Kasumi-1 (cell line): ENCODE measurements at regions not wholly inside any gene's neighbourhood (a gene's known extent, or its start where the extent isn't known, plus 50 kb on each side); places are given as distances from the start of the nearest gene placed in this dataset.
"Not testable (repeated sequence)": the region's sequence is repeated elsewhere in the genome, so short reads cannot be mapped to it uniquely, and the experiment has no call there.

ENCODE experiments used
- DNase-seq, 2 experiments: peaks; one replicate each; lab custom pipeline; 2025; lab: John Stamatoyannopoulos, UW

DNA sequence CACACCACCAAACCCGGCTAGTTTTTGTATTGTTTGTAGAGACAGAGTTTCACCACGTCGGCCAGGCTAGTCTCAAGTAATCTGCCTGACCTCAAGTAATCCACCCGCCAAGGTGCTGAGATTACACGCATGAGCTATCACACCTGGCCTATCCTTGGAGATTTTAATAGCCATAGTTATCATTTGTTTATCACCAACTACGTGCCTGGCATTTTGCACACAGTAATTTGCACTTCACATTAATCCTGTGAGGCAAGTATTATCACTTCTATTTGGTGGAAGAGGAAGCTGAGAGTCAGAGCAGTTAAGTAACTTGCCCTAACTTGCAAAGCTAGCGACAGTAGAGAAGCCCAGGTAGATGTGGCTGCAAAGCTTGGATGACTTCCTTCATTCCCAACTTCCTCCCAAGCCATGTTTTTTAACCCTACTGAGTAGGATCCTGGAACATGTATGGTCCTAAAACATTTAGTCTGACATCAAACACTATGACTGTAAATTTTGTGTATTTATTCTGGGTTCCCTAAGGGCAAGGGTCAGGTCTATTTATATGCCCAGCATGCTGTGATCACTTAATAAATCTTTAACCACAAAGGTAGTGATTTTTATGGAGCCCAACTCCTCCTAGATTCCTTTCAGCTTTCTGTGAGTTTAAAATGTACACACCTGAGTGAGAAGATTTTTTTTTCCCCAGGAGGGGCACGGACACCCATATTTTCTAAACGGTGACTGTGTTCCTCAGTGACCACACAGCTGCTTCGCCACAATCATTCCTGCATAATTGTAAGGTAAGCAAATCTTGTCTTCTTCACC, 100.2 kb upstream of the RAI14 start:
- no peak for DNase-seq

GRCh38 chr5:34556509-34556782, 99.7 kb upstream of the RAI14 start:
- DNase-seq: no peak

DNA sequence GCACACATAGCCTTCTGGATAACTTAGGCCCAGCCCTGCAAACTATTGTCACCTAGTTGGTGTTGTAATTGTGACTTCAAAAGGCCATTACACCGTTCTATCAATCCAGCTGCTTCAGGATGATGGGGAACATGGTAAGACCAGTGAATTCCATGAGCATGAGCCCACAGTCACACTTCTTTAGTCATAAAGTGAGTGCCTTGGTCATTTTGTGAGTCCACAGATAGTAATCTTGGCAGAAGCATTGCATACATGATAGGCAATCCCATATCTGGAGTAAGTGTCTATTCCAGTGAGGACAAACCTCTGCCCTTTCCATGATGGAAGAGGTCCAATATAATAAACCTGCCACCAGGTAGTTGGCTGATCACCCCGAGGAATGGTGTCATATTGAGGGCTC, 94.5 kb upstream of the RAI14 start:
- DNase-seq: not testable (repeated sequence)

DNA sequence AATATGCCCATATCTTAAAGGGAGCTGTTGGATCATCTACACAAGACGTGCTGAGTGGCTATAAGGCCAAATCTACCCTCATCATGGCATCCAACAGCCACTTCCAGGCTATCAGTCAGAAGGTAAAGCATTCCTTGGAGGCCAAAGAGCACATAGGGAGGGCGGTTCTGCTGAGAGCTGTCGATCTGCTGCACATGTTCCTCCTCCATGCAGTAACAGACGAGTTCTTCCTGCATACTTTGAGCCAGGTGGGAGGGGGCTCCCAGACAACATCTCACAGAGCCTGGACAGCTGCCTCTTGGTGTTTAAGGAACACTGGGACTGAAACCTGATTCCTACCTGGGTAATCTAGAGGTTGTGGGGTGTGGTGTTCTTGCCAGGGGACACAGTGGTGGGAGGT, 93.3 kb upstream of the RAI14 start:
- DNase-seq: no peak

DNA sequence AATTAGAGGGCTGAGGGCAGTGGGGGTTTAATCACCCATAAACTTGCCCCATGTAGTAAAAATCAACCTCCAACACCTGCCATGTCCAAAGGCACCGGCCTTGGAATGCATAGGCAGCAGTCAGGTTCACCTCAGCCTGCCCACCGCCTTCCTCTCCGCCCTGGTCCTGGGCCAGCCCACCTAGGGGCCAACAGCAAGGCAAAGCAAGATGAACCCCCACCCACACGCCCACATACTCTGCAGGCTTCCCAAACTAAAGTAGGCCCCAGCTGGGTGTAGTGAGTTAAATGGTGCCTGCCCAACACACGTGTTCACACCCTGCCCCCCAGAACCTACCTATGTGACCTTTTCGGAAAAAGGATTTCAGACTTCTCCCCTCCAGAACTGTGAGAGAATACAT, 92.9 kb upstream of the RAI14 start:
- DNase-seq: no peak

- DNase-seq: no peak
Measured at GRCh38 chr5:34563931-34564709, 92.0 kb upstream of the RAI14 start.

GRCh38 chr5:34564710-34565235, 91.4 kb upstream of the RAI14 start:
- no peak for DNase-seq

DNA sequence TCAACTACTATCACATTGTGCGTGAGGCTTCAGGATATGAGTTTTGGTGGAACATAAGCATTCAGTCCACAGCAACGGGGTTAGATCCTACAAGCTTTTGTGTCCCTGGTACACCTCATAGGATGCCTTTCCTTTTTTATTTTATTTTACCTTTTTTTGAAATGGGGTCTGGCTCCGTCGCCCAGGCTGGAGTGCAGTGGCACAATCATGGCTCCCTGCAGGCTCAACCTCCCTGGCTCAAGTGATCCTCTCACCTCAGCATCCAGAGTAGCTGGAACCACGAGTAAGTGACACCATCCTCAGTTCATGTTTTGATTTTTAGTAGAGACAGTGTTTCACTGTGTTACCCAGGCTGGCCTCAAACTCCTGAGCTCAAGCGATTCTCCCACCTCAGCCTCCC, 86.0 kb upstream of the RAI14 start:
- DNase-seq: no peak

DNA sequence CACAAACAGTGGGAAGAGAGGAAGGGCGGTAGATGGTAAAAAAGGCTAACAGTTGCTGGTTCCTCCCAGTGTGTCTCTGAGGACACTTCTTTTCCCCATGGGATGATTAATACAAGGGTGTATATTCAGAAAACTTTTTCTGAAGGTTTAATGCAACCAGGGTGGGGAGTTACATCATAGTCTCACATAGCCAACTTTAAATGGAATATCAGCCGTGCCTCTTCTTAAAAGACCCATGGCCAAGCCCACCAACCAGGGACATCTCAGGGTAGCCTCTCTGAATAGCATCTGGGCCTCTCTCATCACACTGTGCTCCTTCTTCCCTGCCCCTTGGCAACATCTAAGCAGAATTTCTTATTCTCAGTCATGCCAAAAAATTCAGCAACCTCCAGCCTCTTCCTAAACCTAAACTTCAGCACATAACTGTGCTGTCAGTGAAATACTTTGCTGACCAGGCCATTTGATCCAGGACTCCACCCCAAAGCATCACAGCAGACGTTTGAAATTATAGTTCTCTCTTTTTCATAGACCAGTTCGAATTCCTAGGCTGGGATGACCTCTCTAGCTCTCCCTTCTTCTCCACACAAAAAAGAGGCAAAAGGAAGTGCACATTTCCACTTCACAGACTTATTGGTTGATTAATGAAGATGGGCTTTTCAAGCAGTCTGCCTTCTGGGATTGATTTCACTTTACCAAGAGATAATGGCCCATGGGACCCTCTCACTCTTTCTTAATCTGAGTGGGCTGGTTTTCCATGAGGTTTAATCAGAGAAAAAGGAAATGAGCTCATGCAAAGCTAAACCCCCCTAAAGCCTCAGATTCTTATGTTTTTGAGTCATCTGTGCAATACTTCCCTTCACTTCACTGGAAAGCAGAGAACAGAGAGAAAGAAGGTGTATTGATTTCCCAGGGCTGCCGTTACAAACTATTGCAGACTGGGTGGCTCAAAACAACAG, 85.1 kb upstream of the RAI14 start:
- DNase-seq: no peak

DNA sequence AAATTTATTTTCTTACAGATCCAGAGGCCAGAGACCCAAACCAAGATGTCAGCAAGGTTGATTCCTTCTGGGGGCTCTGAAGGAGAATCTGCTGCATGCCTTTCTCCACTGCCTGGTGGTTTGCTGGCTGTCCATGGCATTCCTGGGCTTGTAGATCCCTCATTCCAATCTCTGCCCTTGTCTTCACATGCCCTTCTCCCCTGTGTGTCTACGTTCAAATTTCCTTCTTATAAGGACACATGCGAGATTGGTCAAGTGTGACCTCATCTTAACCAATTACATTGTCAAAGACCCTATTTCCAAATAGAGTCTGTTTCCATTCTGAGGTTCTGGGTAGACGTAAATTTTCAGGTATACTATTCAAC, 84.5 kb upstream of the RAI14 start:
- DNase-seq: no peak

- no peak for DNase-seq
Measured at GRCh38 chr5:34574936-34575467, 81.1 kb upstream of the RAI14 start.

DNA sequence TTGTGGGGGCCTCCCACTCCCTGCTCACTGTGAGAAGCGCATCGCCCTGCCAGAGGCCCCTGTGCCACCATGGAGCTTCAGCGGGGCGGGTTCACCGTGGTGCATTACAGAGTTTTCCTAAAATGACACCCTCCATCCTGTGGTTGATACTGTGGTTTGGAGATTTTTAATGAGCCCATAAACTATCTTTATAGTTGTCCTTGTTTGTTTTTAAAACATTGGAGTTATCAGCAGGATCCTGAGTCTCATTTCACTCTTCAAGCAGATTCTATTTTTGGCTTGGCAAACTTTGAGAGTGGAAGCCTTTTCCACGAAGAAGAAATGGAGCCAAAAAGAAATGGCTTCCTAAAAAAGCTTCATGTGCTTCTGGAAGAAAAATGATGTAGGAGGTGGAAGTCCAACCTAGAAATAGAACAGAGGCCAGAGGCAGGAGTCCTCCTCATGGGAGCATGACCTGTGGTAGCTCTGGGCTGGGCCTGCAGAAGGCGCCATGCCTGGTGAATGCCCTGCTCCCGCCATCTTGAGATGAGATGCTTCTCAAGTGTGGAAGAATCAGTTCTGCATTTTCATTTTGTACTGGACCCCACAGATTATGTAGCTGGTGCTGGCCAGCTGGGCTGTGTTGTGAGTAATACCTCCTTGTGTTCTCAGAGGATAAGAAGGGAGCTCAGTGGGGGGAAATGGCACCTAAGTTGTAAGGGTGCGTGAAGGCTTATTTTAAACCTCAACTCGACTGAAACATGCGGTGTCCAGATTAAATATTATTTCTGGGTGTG, 79.0 kb upstream of the RAI14 start:
- DNase-seq: no peak

- DNase-seq: no peak
Measured at GRCh38 chr5:34578962-34579361, 77.2 kb upstream of the RAI14 start.

DNA sequence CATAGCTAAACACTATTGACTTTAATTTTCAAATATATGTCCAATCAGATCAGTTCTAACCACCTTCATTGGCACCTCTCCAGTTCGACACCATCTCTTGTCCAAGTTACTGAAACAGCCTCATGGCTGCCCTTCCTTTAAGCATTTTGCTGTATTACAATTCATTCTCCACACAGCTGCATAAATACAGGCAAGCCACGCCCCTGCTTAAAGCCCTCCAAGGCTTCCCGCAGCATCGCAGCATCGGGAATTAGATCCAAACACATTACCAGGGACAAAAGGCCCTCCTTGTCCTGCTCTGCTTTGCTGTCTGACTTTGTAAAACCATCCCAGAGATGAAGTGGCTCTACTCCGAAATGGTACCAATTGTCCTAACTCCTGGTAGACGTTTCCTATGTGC, 75.1 kb upstream of the RAI14 start:
- no peak for DNase-seq

- DNase-seq: no peak
Measured at GRCh38 chr5:34582371-34582770, 73.8 kb upstream of the RAI14 start.

GRCh38 chr5:34583167-34583566, 73.0 kb upstream of the RAI14 start:
- DNase-seq: peak in 1 of 2 experiments; percentile 9

DNA sequence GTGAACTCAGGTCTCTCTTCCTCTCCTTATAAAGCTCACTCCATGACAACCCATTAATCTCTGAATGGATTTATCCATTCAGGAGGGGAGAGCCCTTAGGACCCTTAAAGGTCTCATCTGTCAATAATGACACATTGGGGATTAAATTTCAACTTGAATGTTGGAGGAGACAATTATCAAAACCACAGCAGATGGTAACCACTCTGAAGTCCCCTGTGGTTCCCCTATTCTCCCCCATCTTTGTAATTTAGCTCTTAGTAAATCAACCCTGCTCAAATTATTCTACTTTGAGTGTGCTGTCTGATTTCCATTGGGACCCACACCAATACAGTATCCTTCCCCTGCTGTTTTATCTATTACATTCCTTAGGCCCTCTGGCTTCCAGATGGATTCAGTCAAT, 72.0 kb upstream of the RAI14 start:
- no peak for DNase-seq

DNA sequence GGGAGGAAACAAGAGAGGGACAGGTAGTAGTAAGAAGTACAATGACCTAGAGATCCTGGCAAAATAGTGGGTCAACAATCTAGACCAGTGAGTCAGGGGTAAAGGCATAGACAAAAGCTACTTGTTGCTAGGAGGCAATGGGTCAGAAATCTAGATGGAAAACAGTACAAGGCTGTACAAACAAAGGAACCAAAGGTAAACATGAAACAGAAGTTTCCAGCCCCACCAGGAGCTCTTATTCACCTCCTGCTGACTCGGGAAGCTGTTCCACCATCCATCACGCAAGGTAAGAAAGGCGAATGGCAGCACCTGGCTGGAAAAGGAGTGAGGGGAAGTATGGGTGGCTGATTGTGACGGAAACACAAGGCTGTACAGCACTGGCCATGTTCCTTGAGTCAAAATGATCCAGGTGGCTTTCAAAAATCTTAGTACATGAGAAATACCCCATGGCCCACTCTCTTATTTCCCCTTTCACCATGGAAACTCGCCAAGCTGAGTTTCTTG, 70.5 kb upstream of the RAI14 start:
- DNase-seq: no peak

GRCh38 chr5:34586117-34586885, 69.8 kb upstream of the RAI14 start:
- no peak for DNase-seq
